HCT116 (cell line): ENCODE measurements at regions not wholly inside any gene's neighbourhood (a gene's known extent, or its start where the extent isn't known, plus 50 kb on each side); places are given as distances from the start of the nearest gene placed in this dataset.

ENCODE experiments used
- POLR2A ChIP-seq: IDR thresholded peaks from 2 replicates; pipeline ENCODE4 v1.7.0; 2011; ENCODE audit warnings: borderline replicate concordance; ENCODE audit not compliant: insufficient read depth, insufficient read length; ENCODE audit errors: extremely low read depth
- POLR2AphosphoS5 ChIP-seq: IDR thresholded peaks from 2 replicates; pipeline ENCODE4 v1.6.1; 2011; ENCODE audit warnings: mild to moderate bottlenecking, low read depth, low read length, moderate library complexity
- TF ChIP-seq, protein P1 (sequence below): IDR thresholded peaks from 2 replicates; pipeline ENCODE4 v1.6.1; 2012
- TF ChIP-seq, protein P2 (sequence below), 3 experiments: fragments of 200-600 bp in 1 of 3; sonication (generic) in 1 of 3; IDR thresholded peaks in 2 of 3; conservative IDR thresholded peaks in 1 of 3; 2 replicates each; pipeline ENCODE4 v1.5.1; 2012 to 2017; ENCODE audit warnings: low read depth in 2 of 3, low read length in 2 of 3, antibody characterized with exemption in 1 of 3, borderline replicate concordance in 1 of 3, control low read depth in 1 of 3, mild to moderate bottlenecking in 1 of 3, mixed read lengths in 1 of 3, mixed run types in 1 of 3, moderate library complexity in 1 of 3; ENCODE audit not compliant: insufficient read depth in 1 of 3
- TF ChIP-seq, protein P3 (sequence below): IDR thresholded peaks from 2 replicates; pipeline ENCODE4 v1.6.1; 2012; ENCODE audit warnings: low read depth

DNA sequence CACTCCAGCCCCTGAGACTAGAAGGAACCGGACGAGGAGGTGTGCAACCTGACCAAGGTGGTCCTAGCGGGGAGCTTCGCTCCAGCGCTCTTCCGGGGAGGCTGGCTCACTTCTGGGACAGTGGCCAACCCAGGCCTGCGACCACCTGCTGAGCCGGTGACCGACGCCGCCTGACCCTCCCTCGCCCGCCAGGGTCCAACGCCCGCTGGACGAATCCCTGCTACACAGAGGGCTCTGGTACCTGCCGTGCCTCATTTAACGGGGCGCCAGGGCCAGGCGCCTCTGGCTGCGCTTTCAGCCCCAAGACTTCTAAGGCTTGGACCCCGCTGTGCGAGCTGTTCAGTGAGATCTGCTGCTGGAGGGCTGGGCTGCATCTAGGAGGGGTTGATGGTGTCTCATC, 99.5 kb upstream of the KCNJ18 start:
- TF ChIP-seq, protein P1, sequence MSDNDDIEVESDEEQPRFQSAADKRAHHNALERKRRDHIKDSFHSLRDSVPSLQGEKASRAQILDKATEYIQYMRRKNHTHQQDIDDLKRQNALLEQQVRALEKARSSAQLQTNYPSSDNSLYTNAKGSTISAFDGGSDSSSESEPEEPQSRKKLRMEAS: no peak
- TF ChIP-seq POLR2A (no peak), POLR2AphosphoS5 (no peak)
- TF ChIP-seq, protein P2, sequence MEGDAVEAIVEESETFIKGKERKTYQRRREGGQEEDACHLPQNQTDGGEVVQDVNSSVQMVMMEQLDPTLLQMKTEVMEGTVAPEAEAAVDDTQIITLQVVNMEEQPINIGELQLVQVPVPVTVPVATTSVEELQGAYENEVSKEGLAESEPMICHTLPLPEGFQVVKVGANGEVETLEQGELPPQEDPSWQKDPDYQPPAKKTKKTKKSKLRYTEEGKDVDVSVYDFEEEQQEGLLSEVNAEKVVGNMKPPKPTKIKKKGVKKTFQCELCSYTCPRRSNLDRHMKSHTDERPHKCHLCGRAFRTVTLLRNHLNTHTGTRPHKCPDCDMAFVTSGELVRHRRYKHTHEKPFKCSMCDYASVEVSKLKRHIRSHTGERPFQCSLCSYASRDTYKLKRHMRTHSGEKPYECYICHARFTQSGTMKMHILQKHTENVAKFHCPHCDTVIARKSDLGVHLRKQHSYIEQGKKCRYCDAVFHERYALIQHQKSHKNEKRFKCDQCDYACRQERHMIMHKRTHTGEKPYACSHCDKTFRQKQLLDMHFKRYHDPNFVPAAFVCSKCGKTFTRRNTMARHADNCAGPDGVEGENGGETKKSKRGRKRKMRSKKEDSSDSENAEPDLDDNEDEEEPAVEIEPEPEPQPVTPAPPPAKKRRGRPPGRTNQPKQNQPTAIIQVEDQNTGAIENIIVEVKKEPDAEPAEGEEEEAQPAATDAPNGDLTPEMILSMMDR (IDR thresholded peaks at IDR 0.05 in 2 of 3, conservative IDR thresholded peaks at IDR 0.05 in 1 of 3; ENCODE audit: borderline replicate concordance in 1 of 3, insufficient read depth in 1 of 3, low read depth in 2 of 3, low read length in 2 of 3): no peak
- TF ChIP-seq, protein P3, sequence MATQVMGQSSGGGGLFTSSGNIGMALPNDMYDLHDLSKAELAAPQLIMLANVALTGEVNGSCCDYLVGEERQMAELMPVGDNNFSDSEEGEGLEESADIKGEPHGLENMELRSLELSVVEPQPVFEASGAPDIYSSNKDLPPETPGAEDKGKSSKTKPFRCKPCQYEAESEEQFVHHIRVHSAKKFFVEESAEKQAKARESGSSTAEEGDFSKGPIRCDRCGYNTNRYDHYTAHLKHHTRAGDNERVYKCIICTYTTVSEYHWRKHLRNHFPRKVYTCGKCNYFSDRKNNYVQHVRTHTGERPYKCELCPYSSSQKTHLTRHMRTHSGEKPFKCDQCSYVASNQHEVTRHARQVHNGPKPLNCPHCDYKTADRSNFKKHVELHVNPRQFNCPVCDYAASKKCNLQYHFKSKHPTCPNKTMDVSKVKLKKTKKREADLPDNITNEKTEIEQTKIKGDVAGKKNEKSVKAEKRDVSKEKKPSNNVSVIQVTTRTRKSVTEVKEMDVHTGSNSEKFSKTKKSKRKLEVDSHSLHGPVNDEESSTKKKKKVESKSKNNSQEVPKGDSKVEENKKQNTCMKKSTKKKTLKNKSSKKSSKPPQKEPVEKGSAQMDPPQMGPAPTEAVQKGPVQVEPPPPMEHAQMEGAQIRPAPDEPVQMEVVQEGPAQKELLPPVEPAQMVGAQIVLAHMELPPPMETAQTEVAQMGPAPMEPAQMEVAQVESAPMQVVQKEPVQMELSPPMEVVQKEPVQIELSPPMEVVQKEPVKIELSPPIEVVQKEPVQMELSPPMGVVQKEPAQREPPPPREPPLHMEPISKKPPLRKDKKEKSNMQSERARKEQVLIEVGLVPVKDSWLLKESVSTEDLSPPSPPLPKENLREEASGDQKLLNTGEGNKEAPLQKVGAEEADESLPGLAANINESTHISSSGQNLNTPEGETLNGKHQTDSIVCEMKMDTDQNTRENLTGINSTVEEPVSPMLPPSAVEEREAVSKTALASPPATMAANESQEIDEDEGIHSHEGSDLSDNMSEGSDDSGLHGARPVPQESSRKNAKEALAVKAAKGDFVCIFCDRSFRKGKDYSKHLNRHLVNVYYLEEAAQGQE: no peak
